ENCODE measurements at regions not wholly inside any gene's neighbourhood (a gene's known extent, or its start where the extent isn't known, plus 50 kb on each side); places are given as distances from the start of the nearest gene placed in this dataset.

GRCh38 chr16:87163637-87164036 is 153.6 kb downstream of the C16orf95 start:
- no peaks in the 10 kb centered on the region for H3K36me3 ChIP-seq (ENCODE audit: control insufficient read depth in 2 of 3, insufficient read depth in 3 of 3, low read length in 3 of 3)
- no peak overlapping the region for H3K4me3 ChIP-seq (ENCODE audit: low read length in 3 of 3)
- no peaks in the 10 kb centered on the region for H3K4me1 ChIP-seq (ENCODE audit: control insufficient read depth in 2 of 3, insufficient read depth in 2 of 3, low read depth in 1 of 3, low read length in 3 of 3)
- H3K27me3 ChIP-seq (ENCODE audit: control insufficient read depth, insufficient read depth, low read length): no peaks in the 10 kb centered on the region
- H3K27ac ChIP-seq (ENCODE audit: low read depth in 2 of 2, low read length in 2 of 2): no peak overlapping the region
- H3K9me3 ChIP-seq (ENCODE audit: control insufficient read depth in 2 of 3, insufficient read depth in 1 of 3, low read length in 3 of 3): no peaks in the 10 kb centered on the region
- no peak for TF ChIP-seq CTCF (IDR thresholded peaks at IDR 0.05; ENCODE audit: borderline replicate concordance, extremely low read depth, insufficient read depth)
- FAIRE-seq (no peak), DNase-seq (no peak)
- no peak overlapping the region for H3K9ac ChIP-seq (ENCODE audit: low read length in 3 of 3)
- intact Hi-C loops (cut with DNase I): no loop called here

- intact Hi-C loops (cut with DNase I): no loop called here
- H3K27ac ChIP-seq (ENCODE audit: low read depth in 2 of 2, low read length in 2 of 2): no peak overlapping the region
- no peak for TF ChIP-seq CTCF (IDR thresholded peaks at IDR 0.05; ENCODE audit: borderline replicate concordance, extremely low read depth, insufficient read depth)
- DNase-seq: no peak
- H3K36me3 ChIP-seq (ENCODE audit: control insufficient read depth in 2 of 3, insufficient read depth in 3 of 3, low read length in 3 of 3): no peaks in the 10 kb centered on the region
- FAIRE-seq: no peak
- H3K27me3 ChIP-seq (ENCODE audit: control insufficient read depth, insufficient read depth, low read length): no peaks in the 10 kb centered on the region
- H3K4me3 ChIP-seq (ENCODE audit: low read length in 3 of 3): no peak overlapping the region
- H3K4me1 ChIP-seq (ENCODE audit: control insufficient read depth in 2 of 3, insufficient read depth in 2 of 3, low read depth in 1 of 3, low read length in 3 of 3): no peaks in the 10 kb centered on the region
- no peak overlapping the region for H3K9ac ChIP-seq (ENCODE audit: low read length in 3 of 3)
- no peaks in the 10 kb centered on the region for H3K9me3 ChIP-seq (ENCODE audit: control insufficient read depth in 2 of 3, insufficient read depth in 1 of 3, low read length in 3 of 3)
Observed at GRCh38 chr16:87165151-87165550, 152.0 kb downstream of the C16orf95 start.

DNA sequence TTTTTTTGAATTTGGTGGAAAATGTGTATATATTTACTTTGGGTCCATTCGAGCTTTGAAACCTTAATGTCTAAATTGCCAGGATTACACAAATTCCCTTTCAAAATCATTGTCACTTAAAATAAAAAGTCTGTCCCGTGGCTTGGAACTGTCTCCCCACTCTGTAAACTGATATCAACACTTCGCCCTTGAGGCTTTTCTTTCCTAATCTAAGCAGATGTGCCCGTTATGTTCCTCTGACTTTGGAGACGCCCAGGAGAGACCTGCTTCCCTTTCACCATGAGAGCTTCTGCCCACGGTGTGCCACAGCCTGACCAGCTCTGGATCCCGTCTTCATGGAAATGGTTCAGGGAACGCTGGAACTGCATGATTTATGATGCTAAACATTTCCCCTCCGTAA is 151.3 kb downstream of the C16orf95 start:
- Histone ChIP-seq H3K36me3 (ENCODE audit: control insufficient read depth in 2 of 3, insufficient read depth in 3 of 3, low read length in 3 of 3) (no peaks in the 10 kb centered on the region), H3K9ac (ENCODE audit: low read length in 3 of 3) (no peak overlapping the region), H3K27me3 (ENCODE audit: control insufficient read depth, insufficient read depth, low read length) (no peaks in the 10 kb centered on the region), H3K4me1 (ENCODE audit: control insufficient read depth in 2 of 3, insufficient read depth in 2 of 3, low read depth in 1 of 3, low read length in 3 of 3) (no peaks in the 10 kb centered on the region), H3K4me3 (ENCODE audit: low read length in 3 of 3) (no peak overlapping the region), H3K9me3 (ENCODE audit: control insufficient read depth in 2 of 3, insufficient read depth in 1 of 3, low read length in 3 of 3) (no peaks in the 10 kb centered on the region), H3K27ac (ENCODE audit: low read depth in 2 of 2, low read length in 2 of 2) (no peak overlapping the region)
- no peak for TF ChIP-seq CTCF (IDR thresholded peaks at IDR 0.05; ENCODE audit: borderline replicate concordance, extremely low read depth, insufficient read depth)
- DNase-seq (peak in 1 of 5 donors; percentile 32), FAIRE-seq (no peak)
- intact Hi-C loops (cut with DNase I): no loop called here

DNA sequence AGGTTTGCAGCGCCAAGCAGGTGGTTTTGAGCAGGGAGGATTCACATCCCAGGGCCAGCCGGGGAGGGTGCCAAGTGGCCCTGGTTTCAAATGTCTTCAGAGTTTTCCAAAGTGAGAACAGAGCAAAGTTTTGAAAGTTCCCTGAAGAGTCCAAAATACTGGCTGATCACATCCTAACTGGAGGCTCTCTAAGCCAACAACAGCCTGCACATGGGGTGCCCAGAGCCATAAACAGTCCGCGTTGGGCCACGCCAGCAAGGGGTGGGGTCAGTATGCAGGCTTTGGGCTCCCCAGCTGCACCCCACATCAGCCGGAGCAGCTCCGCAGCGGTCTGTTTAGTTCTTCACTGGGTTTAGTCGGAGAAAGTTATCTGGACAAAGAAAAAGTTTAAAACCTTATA is 150.9 kb downstream of the C16orf95 start:
- H3K4me1 ChIP-seq (ENCODE audit: control insufficient read depth in 2 of 3, insufficient read depth in 2 of 3, low read depth in 1 of 3, low read length in 3 of 3): no peaks in the 10 kb centered on the region
- FAIRE-seq (no peak), DNase-seq (no peak)
- intact Hi-C loops (cut with DNase I): no loop called here
- no peak overlapping the region for H3K27ac ChIP-seq (ENCODE audit: low read depth in 2 of 2, low read length in 2 of 2)
- H3K27me3 ChIP-seq (ENCODE audit: control insufficient read depth, insufficient read depth, low read length): no peaks in the 10 kb centered on the region
- TF ChIP-seq CTCF (IDR thresholded peaks at IDR 0.05; ENCODE audit: borderline replicate concordance, extremely low read depth, insufficient read depth): no peak
- H3K4me3 ChIP-seq (ENCODE audit: low read length in 3 of 3): no peak overlapping the region
- H3K9me3 ChIP-seq (ENCODE audit: control insufficient read depth in 2 of 3, insufficient read depth in 1 of 3, low read length in 3 of 3): no peaks in the 10 kb centered on the region
- H3K9ac ChIP-seq (ENCODE audit: low read length in 3 of 3): no peak overlapping the region
- H3K36me3 ChIP-seq (ENCODE audit: control insufficient read depth in 2 of 3, insufficient read depth in 3 of 3, low read length in 3 of 3): no peaks in the 10 kb centered on the region

Measured in kidney (tissue), 13 donors.